GM12875 (cell line): ENCODE measurements at regions not wholly inside any gene's neighbourhood (a gene's known extent, or its start where the extent isn't known, plus 50 kb on each side); places are given as distances from the start of the nearest gene placed in this dataset.

Experiments
- H3K4me3 ChIP-seq: one replicate; pipeline ENCODE4 v1.5.1; 2011; ENCODE audit warnings: low read depth, low read length, control low read depth
- TF ChIP-seq, protein P1 (sequence below): IDR thresholded peaks from 2 replicates; pipeline ENCODE4 v1.5.1; 2011; ENCODE audit warnings: low read depth, mild to moderate bottlenecking, control low read depth, inconsistent platforms, low read length, moderate library complexity, borderline replicate concordance; ENCODE audit not compliant: insufficient read depth

DNA sequence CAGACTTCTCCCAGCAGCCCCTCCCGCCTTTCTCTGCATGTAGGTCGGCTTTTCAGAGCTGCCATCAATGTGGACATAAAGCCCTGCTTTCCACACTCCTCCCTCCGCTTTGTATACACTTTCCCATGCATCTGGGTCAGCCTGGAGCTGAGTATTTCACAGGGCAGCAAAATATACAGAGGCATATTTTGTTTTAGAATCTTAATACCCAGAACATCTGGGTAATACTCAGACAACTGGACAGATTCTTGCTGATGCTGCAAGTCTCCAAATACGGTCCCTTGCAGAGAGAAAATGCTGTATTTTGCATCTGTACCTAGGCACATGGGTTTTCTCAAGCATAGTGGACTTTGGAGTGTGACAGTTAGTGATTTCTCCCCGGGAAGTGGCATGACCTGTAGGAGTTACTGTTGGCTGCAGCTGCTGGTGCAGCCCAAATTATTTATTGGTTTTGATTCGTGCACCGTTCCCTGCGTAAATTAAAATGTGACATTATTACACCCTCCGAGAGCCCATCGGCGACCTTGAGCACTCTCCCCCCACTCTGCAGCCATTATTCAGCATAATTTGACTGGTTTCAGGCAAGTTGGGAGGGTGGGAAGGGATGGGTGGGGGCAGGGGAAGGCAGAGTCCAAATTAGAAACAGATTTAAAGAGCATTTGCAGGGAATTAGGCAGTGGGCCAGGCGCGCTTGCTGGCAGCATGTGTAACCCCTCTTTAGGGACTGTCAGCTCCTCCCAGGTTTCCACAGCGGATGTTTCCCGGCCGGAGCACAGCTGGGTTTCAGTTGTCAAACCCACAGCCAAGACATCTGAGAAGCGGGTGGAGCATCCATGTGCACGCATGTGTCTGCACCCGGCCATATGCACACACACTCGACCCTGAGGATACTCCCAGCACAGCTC is 100.8 kb downstream of the CPN2 start:
- H3K4me3 ChIP-seq = no peak overlapping the region
- TF ChIP-seq, protein P1, sequence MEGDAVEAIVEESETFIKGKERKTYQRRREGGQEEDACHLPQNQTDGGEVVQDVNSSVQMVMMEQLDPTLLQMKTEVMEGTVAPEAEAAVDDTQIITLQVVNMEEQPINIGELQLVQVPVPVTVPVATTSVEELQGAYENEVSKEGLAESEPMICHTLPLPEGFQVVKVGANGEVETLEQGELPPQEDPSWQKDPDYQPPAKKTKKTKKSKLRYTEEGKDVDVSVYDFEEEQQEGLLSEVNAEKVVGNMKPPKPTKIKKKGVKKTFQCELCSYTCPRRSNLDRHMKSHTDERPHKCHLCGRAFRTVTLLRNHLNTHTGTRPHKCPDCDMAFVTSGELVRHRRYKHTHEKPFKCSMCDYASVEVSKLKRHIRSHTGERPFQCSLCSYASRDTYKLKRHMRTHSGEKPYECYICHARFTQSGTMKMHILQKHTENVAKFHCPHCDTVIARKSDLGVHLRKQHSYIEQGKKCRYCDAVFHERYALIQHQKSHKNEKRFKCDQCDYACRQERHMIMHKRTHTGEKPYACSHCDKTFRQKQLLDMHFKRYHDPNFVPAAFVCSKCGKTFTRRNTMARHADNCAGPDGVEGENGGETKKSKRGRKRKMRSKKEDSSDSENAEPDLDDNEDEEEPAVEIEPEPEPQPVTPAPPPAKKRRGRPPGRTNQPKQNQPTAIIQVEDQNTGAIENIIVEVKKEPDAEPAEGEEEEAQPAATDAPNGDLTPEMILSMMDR = no peak

DNA sequence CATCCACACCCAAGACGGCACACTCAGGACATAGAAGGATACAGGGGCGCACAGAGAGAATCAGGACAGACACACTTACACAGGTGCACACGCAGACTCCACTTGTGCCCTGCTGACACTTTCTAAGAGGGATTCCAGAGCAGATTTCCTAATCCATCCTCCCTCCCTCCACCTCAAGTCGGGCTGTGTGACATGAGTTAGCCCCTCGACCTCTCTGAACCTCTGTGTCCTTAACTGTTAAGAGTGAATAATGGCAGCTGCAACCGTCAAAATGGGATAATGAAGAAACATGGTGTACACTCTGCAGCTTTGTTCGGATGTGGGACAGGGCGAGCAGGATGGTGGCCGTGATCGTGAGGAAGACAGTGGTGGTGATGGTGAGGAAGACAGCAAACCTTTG is 100.1 kb downstream of the CPN2 start:
- no peak overlapping the region for H3K4me3 ChIP-seq
- TF ChIP-seq, protein P1 = no peak

DNA sequence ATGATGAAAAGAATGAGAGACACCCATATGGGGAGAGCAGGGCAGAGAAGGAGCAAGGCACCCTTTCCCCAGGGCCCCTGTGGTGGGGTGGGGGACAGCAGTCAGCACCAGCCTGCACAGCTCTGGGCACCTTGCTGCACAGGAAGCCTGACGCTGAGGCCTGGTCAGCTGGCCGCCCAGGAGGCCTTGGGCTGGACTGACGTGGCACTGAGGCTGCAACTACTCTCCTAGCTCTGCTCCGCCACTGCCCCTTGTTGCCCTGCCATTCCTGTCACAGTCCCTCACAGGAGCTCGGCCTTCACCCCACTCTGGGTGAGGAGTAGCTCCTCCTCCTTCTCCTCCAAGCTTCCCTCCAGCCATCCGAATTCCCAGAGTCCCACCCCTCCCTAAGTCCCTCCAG is 99.7 kb downstream of the CPN2 start:
- H3K4me3 ChIP-seq = no peak overlapping the region
- TF ChIP-seq, protein P1 = no peak

DNA sequence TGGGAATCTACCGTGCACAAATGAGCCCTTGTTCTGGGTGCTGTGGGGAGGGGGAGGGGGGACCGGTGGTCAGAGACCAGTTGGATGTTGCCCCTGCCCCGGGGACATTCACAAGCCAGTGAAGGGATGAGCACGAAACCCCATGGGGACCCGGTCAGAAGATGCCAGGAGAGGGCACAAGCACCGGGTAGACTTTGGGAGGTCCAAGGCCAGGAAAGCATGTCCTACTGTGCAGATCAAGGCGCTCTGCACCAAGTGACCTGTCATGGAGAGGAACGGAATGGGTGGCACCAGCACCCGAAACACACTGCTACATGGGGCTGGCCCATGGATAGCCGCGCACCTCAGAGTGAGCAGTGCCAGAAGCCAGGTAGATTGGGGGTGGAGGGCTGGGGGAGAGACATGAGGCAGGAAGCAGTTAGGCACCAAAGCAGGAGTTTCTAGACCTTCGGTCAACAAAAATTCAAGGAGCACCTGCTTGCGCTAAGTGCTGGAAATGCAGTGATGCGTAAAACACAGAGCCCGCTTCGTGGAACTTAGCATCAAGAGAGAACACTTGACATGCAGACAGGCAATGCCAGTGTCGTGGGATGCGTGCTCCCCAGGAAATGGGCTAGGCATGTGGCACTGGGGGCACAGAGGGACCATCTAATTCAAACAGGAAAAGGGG is 99.1 kb downstream of the CPN2 start:
- TF ChIP-seq, protein P1 = no peak
- no peak overlapping the region for H3K4me3 ChIP-seq

DNA sequence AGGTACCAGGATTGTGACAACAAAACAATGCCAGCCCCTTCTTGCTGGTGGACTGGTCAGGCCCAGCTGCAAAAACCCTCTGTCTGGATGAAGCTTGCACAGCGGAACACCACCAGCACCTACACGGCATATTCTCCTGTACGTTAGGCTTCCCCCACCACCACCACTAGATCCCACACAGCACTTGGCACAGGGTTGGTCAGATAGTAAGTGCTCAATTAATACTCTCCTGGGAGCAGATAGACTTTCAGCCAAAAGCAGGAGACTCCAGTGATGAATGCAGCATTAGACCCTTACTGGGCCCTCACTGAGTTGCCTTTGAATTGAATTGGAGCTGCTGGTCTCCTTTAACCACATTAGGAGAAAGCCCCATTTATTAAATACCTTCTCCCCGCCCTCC is 97.9 kb downstream of the CPN2 start:
- H3K4me3 ChIP-seq = no peak overlapping the region
- TF ChIP-seq, protein P1 = no peak

DNA sequence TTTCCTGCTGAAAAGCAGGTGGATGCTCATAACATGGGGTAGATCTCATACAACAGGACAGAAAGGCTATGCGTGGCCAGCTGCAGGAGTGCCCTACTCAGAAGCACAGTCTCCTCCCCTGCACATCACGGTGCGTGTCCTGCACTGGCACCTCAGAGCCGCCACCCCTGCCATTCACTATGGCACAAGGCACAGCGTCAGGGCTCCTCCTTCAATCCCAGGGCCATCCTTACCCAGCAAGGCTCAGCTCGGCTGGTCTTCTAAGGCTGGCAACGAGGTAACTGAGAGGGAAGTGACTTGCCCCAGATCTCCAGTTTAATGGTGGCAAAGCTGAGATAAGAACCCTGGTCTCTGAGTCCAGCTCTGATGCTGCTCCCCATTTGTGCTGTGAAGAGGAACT is 97.1 kb downstream of the CPN2 start:
- H3K4me3 ChIP-seq = no peak overlapping the region
- TF ChIP-seq, protein P1 = no peak
